HG02678 (cell line): ENCODE measurements at regions not wholly inside any gene's neighbourhood (a gene's known extent, or its start where the extent isn't known, plus 50 kb on each side); places are given as distances from the start of the nearest gene placed in this dataset.
A peak's percentile ranks its signal among the peaks of the same experiment; 100 is the strongest.

ENCODE experiments used
- ATAC-seq: cut with Tn5 transposase; IDR thresholded peaks from one replicate; pipeline ENCODE4 v1.9.1; 2021; ENCODE audit warnings: mild to moderate bottlenecking, moderate library complexity; ENCODE audit not compliant: unreplicated experiment

- ATAC-seq, result no peak
Measured at GRCh38 chr7:32428546-32428945, 61.6 kb downstream of the LSM5 start.

GRCh38 chr7:32427769-32428291, 62.4 kb downstream of the LSM5 start:
- peak; percentile 77 for ATAC-seq

GRCh38 chr7:32416846-32417245, 73.3 kb downstream of the LSM5 start:
- no peak for ATAC-seq

- ATAC-seq, result no peak
Measured at GRCh38 chr7:32415936-32416335, 74.2 kb downstream of the LSM5 start.

- ATAC-seq, result no peak
Measured at GRCh38 chr7:32415519-32415918, 74.7 kb downstream of the LSM5 start.

GRCh38 chr7:32412471-32412870, 77.7 kb downstream of the LSM5 start:
- ATAC-seq, result no peak

- ATAC-seq, result no peak
Measured at GRCh38 chr7:32410545-32410944, 79.6 kb downstream of the LSM5 start.

GRCh38 chr7:32406386-32406785, 83.8 kb downstream of the LSM5 start:
- no peak for ATAC-seq

GRCh38 chr7:32403463-32404229, 86.5 kb downstream of the LSM5 start:
- ATAC-seq, result no peak

GRCh38 chr7:32400676-32401075, 89.5 kb downstream of the LSM5 start:
- ATAC-seq, result no peak

- no peak for ATAC-seq
Measured at GRCh38 chr7:32399311-32399710, 90.9 kb downstream of the LSM5 start.

GRCh38 chr7:32395168-32395567, 95.0 kb downstream of the LSM5 start:
- no peak for ATAC-seq

GRCh38 chr7:32393861-32394260, 96.3 kb downstream of the LSM5 start:
- no peak for ATAC-seq

GRCh38 chr7:32390210-32390609, 100.0 kb downstream of the LSM5 start:
- no peak for ATAC-seq

- no peak for ATAC-seq
Measured at GRCh38 chr7:32385316-32385956, 104.7 kb downstream of the LSM5 start.

GRCh38 chr7:32381024-32381601, 109.1 kb downstream of the LSM5 start:
- no peak for ATAC-seq

- no peak for ATAC-seq
Measured at GRCh38 chr7:32379510-32380112, 110.6 kb downstream of the LSM5 start.

GRCh38 chr7:32378988-32379387, 111.2 kb downstream of the LSM5 start:
- ATAC-seq, result no peak

- no peak for ATAC-seq
Measured at GRCh38 chr7:32364581-32364980, 125.6 kb downstream of the LSM5 start.

GRCh38 chr7:32360127-32360526, 130.1 kb downstream of the LSM5 start:
- ATAC-seq, result no peak

- ATAC-seq, result no peak
Measured at GRCh38 chr7:32357535-32358277, 132.5 kb downstream of the LSM5 start.
